ENCODE measurements at regions not wholly inside any gene's neighbourhood (a gene's known extent, or its start where the extent isn't known, plus 50 kb on each side); places are given as distances from the start of the nearest gene placed in this dataset.

- Histone ChIP-seq H3K79me2 (ENCODE audit: control insufficient read depth, insufficient read depth, low read length) (no peaks in the 10 kb centered on the region), H3K36me3 (ENCODE audit: control insufficient read depth in 2 of 2, extremely low read depth in 1 of 2, insufficient read depth in 2 of 2, low read length in 2 of 2) (no peaks in the 10 kb centered on the region), H2AFZ (ENCODE audit: low read depth, low read length) (no peak overlapping the region), H3K4me2 (ENCODE audit: insufficient read depth, low read length) (no peak overlapping the region), H3K9ac (replicated peaks; ENCODE audit: extremely low read depth, insufficient read depth, low read length) (no peak overlapping the region), H3K27ac (ENCODE audit: insufficient read depth, low read depth, low read length) (no peak overlapping the region), H3K9me1 (replicated peaks; ENCODE audit: control insufficient read depth, extremely low read depth, insufficient read depth, low read length) (no peaks in the 10 kb centered on the region), H3K27me3 (ENCODE audit: control insufficient read depth in 2 of 2, insufficient read depth in 2 of 2, low read length in 2 of 2) (no peaks in the 10 kb centered on the region), H4K20me1 (replicated peaks; ENCODE audit: control insufficient read depth, extremely low read depth, insufficient read depth, low read length) (no peaks in the 10 kb centered on the region), H3K9me3 (replicated peaks; ENCODE audit: control insufficient read depth, insufficient read depth, low read length) (no peaks in the 10 kb centered on the region), H3K4me1 (ENCODE audit: control insufficient read depth, extremely low read depth, insufficient read depth, low read length) (no peaks in the 10 kb centered on the region), H3K4me3 (replicated peaks in 1 of 3; ENCODE audit: insufficient read depth in 1 of 3, low read depth in 1 of 3, low read length in 3 of 3) (no peak overlapping the region)
- no peak for TF ChIP-seq POLR2A (IDR thresholded peaks at IDR 0.05; ENCODE audit: low read depth, low read length)
- TF ChIP-seq CTCF (IDR thresholded peaks at IDR 0.05; ENCODE audit: extremely low read depth in 1 of 2, insufficient read depth in 1 of 2, low read depth in 1 of 2, low read length in 2 of 2) = no peak
- no peak for TF ChIP-seq POLR2AphosphoS5 (IDR thresholded peaks at IDR 0.05; ENCODE audit: insufficient read depth, low read depth, low read length)
- no peak for TF ChIP-seq EZH2 (IDR thresholded peaks at IDR 0.05; ENCODE audit: borderline replicate concordance, low read depth, low read length, severe bottlenecking)
- TF ChIP-seq GATA2 (IDR thresholded peaks at IDR 0.05; ENCODE audit: insufficient read depth, insufficient read length, low read depth, low read length) = no peak
- TF ChIP-seq JUN (IDR thresholded peaks at IDR 0.05; ENCODE audit: borderline replicate concordance, insufficient read depth, insufficient read length, low read depth) = no peak
- no peak for TF ChIP-seq FOS (IDR thresholded peaks at IDR 0.05; ENCODE audit: borderline replicate concordance, insufficient read depth, low read length)
- no peak for TF ChIP-seq MYC (IDR thresholded peaks at IDR 0.05; ENCODE audit: low read depth, low read length)
- TF ChIP-seq MAX (IDR thresholded peaks at IDR 0.05; ENCODE audit: insufficient read depth, insufficient read length) = no peak
- FAIRE-seq (no peak), DNase-seq (ENCODE audit: low read depth, low spot score) (no peak)
- CTCF ChIA-PET = interaction anchor here (1.0 kb wide), 1 partner anchor 18 kb away, joined by 3 read pairs; no protein-coding TSS in a partner anchor
- no TSS peak for BruUV-seq (replicated peaks)
- dilution Hi-C loops (cut with MboI; ENCODE audit: extremely low pct_ligation_motif_present, low sequenced_read_pairs) (no loop called here), intact Hi-C loops (cut with micrococcal nuclease) (no loop called here)
- POLR2A ChIA-PET = no interaction called here
Observed at GRCh38 chr4:106429885-106430284, 61.3 kb upstream of the GIMD1 start.

Measured in endothelial cell of umbilical vein (primary cell).